Left ventricle myocardium inferior (tissue), 1 donor: ENCODE measurements at regions not wholly inside any gene's neighbourhood (a gene's known extent, or its start where the extent isn't known, plus 50 kb on each side); places are given as distances from the start of the nearest gene placed in this dataset.

Experiments used
- DNase-seq: peaks from one replicate; pipeline ENCODE4 v3.0.0-alpha.2; 2020
- H3K27ac ChIP-seq: fragments of 200-600 bp; replicated peaks from 2 replicates; pipeline ENCODE4 v1.8.0; 2021
- H3K27me3 ChIP-seq: fragments of 200-600 bp; 2 replicates; pipeline ENCODE4 v1.8.0; 2021; ENCODE audit warnings: low read depth
- H3K36me3 ChIP-seq: fragments of 200-600 bp; 2 replicates; pipeline ENCODE4 v1.8.0; 2021
- H3K4me1 ChIP-seq: fragments of 200-600 bp; 2 replicates; pipeline ENCODE4 v1.8.0; 2021
- H3K4me3 ChIP-seq: fragments of 200-600 bp; 2 replicates; pipeline ENCODE4 v1.8.0; 2021; ENCODE audit warnings: mild to moderate bottlenecking, moderate library complexity
- H3K9me3 ChIP-seq: fragments of 200-600 bp; replicated peaks from 2 replicates; pipeline ENCODE4 v1.8.0; 2021
- intact Hi-C: fragments of 100-400 bp; cut with micrococcal nuclease; formaldehyde crosslinking; loops from one replicate; pipeline ENCODE4 v1.11.0; 2022
- TF ChIP-seq, protein P1 (sequence below): fragments of 200-600 bp; IDR thresholded peaks from 2 replicates; pipeline ENCODE4 v1.8.0; 2021; ENCODE audit warnings: antibody characterized with exemption, mild to moderate bottlenecking, borderline replicate concordance
- donor health status: DM: no; HTN: yes; CAD: no; lungs with severe emphysema.

DNA sequence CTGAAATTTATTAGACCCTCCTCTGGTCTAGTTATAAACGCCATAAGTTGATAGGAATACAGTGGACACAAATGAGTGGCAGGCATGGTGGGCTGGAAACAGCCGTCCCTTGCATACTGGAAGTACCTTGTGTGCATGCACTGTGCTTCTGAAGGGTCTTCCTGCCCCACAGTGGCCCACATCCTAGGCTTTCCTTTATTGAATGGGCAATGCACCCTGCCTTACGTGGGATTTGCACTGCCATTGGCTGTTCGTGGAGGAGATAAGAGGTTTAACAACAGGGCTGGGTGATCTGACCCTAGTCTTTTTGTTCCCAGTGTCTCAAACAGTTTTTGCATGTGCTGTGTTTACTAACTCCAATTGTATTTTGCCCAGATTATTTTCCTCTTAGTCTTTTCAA is 480.8 kb downstream of the GADD45G start:
- no peaks in the 10 kb centered on the region for H3K4me1 ChIP-seq
- TF ChIP-seq, protein P1, sequence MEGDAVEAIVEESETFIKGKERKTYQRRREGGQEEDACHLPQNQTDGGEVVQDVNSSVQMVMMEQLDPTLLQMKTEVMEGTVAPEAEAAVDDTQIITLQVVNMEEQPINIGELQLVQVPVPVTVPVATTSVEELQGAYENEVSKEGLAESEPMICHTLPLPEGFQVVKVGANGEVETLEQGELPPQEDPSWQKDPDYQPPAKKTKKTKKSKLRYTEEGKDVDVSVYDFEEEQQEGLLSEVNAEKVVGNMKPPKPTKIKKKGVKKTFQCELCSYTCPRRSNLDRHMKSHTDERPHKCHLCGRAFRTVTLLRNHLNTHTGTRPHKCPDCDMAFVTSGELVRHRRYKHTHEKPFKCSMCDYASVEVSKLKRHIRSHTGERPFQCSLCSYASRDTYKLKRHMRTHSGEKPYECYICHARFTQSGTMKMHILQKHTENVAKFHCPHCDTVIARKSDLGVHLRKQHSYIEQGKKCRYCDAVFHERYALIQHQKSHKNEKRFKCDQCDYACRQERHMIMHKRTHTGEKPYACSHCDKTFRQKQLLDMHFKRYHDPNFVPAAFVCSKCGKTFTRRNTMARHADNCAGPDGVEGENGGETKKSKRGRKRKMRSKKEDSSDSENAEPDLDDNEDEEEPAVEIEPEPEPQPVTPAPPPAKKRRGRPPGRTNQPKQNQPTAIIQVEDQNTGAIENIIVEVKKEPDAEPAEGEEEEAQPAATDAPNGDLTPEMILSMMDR, result no peak
- peaks cover 5% of the 10 kb centered on the region for H3K27me3 ChIP-seq
- intact Hi-C loops, result no loop called here
- H3K9me3 ChIP-seq, result peaks cover 4% of the 10 kb centered on the region
- H3K4me3 ChIP-seq, result no peak overlapping the region
- no peaks in the 10 kb centered on the region for H3K36me3 ChIP-seq
- no peak overlapping the region for H3K27ac ChIP-seq
- no peak for DNase-seq

DNA sequence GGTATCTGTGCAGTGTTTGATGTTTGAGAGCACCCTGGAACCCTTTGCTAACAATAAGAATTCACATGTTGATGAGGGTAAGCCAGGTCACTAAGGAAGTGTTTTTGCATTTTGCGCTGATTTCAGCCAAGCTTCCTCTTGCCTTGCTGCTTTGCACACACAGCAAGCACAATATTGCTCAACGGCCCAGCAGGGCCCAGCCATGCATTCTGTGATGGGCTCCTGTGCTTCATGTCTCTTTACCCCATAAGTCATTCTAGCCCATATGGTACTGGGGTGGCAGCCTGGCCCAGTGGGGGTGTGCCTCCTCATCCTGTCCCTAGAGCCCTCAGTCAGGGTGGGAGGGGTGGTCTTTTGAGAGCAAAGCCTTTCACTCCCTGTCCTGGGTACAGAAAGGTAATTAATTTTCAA is 481.3 kb downstream of the GADD45G start:
- intact Hi-C loops, result no loop called here
- H3K27ac ChIP-seq, result no peak overlapping the region
- peaks cover 4% of the 10 kb centered on the region for H3K9me3 ChIP-seq
- TF ChIP-seq, protein P1, result no peak
- H3K4me1 ChIP-seq, result no peaks in the 10 kb centered on the region
- no peak for DNase-seq
- no peaks in the 10 kb centered on the region for H3K36me3 ChIP-seq
- H3K27me3 ChIP-seq, result peaks cover 5% of the 10 kb centered on the region
- H3K4me3 ChIP-seq, result no peak overlapping the region

- no peak overlapping the region for H3K4me3 ChIP-seq
- no peak for DNase-seq
- peaks cover 6% of the 10 kb centered on the region for H3K27me3 ChIP-seq
- no peak overlapping the region for H3K27ac ChIP-seq
- intact Hi-C loops, result no loop called here
- H3K36me3 ChIP-seq, result no peaks in the 10 kb centered on the region
- H3K9me3 ChIP-seq, result peaks cover 4% of the 10 kb centered on the region
- TF ChIP-seq, protein P1, result no peak
- H3K4me1 ChIP-seq, result no peaks in the 10 kb centered on the region
Measured at GRCh38 chr9:90088434-90088833, 483.6 kb downstream of the GADD45G start.

- TF ChIP-seq, protein P1, result no peak
- no peak overlapping the region for H3K4me3 ChIP-seq
- intact Hi-C loops, result no loop called here
- peaks cover 6% of the 10 kb centered on the region for H3K27me3 ChIP-seq
- no peaks in the 10 kb centered on the region for H3K4me1 ChIP-seq
- no peaks in the 10 kb centered on the region for H3K36me3 ChIP-seq
- H3K27ac ChIP-seq, result no peak overlapping the region
- peaks cover 4% of the 10 kb centered on the region for H3K9me3 ChIP-seq
- no peak for DNase-seq
Measured at GRCh38 chr9:90088856-90089255, 484.0 kb downstream of the GADD45G start.

DNA sequence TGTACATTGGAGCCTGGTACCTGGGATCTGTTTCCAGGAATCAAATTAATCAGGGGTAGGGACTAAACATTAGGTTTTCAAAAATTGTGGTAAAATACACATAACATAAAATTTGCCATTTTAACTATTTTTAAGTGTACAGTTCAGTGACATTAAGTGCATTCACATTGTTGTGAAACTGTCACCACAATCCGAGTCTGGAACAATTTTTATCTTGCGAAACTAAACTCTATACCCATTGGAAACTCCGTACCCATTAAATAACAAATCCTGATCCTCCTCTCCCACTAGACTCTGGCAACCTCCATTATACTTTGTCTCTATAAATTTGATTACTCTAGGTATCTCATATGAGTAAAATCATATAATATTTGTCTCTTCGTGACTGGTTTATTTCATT is 486.2 kb downstream of the GADD45G start:
- no peak for DNase-seq
- peaks cover 4% of the 10 kb centered on the region for H3K9me3 ChIP-seq
- H3K4me1 ChIP-seq, result peaks cover 6% of the 10 kb centered on the region
- H3K27ac ChIP-seq, result no peak overlapping the region
- TF ChIP-seq, protein P1, result no peak
- no peaks in the 10 kb centered on the region for H3K36me3 ChIP-seq
- peaks cover 6% of the 10 kb centered on the region for H3K27me3 ChIP-seq
- intact Hi-C loops, result no loop called here
- H3K4me3 ChIP-seq, result no peak overlapping the region

- Histone ChIP-seq H3K36me3 (no peaks in the 10 kb centered on the region), H3K27ac (no peak overlapping the region), H3K4me3 (no peak overlapping the region), H3K9me3 (peaks cover 4% of the 10 kb centered on the region), H3K27me3 (peaks cover 6% of the 10 kb centered on the region), H3K4me1 (peaks cover 20% of the 10 kb centered on the region)
- DNase-seq, result no peak
- TF ChIP-seq, protein P1, result no peak
- intact Hi-C loops, result no loop called here
Measured at GRCh38 chr9:90092508-90092907, 487.7 kb downstream of the GADD45G start.
